ENCODE measurements at regions not wholly inside any gene's neighbourhood (a gene's known extent, or its start where the extent isn't known, plus 50 kb on each side); places are given as distances from the start of the nearest gene placed in this dataset.

DNA sequence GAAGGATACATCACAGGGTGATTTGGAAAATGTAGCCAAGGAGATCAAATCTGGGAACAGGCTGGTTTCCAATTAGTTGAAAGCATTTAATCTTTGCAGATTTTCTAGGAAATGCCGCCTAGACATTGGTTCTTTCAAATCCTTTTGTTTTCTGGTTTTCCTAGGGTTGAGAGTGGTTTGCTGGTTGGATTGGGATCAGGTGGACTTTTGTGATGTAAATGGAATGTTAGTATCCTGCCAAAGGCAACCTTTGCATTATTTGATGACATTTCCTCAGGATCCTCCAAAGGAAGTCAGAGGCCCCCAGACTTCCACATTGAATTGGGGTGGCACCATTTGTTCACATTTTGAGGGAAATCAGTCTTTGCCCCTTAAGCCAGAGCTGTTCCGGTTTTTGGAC lies 245.5 kb upstream of the RPS23 start:
- TF ChIP-seq, protein P1, sequence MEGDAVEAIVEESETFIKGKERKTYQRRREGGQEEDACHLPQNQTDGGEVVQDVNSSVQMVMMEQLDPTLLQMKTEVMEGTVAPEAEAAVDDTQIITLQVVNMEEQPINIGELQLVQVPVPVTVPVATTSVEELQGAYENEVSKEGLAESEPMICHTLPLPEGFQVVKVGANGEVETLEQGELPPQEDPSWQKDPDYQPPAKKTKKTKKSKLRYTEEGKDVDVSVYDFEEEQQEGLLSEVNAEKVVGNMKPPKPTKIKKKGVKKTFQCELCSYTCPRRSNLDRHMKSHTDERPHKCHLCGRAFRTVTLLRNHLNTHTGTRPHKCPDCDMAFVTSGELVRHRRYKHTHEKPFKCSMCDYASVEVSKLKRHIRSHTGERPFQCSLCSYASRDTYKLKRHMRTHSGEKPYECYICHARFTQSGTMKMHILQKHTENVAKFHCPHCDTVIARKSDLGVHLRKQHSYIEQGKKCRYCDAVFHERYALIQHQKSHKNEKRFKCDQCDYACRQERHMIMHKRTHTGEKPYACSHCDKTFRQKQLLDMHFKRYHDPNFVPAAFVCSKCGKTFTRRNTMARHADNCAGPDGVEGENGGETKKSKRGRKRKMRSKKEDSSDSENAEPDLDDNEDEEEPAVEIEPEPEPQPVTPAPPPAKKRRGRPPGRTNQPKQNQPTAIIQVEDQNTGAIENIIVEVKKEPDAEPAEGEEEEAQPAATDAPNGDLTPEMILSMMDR (IDR thresholded peaks at IDR 0.05) = no peak
- TF ChIP-seq POLR2A (IDR thresholded peaks at IDR 0.05) = no peak

All from body of pancreas (tissue), 4 donors.